A549 (cell line): ENCODE measurements at regions not wholly inside any gene's neighbourhood (a gene's known extent, or its start where the extent isn't known, plus 50 kb on each side); places are given as distances from the start of the nearest gene placed in this dataset.

ENCODE experiments used
- ATAC-seq, 2 experiments: fragments of 200-7000 bp in 1 of 2; fragments of >200 bp in 1 of 2; cut with Nextera tagmentation in 1 of 2; cut with Tn5 transposase in 1 of 2; 3 replicates each; pipeline versions ENCODE4 v1.8.0 to v1.9.1; 2018 to 2020; ENCODE audit warnings: mild to moderate bottlenecking in 1 of 2, moderate library complexity in 1 of 2
- CTCF ChIA-PET: fragments of 300-600 bp; sonication (Branson Sonifier 250); formaldehyde crosslinking; extraction: SDS; loops from one replicate; lab custom pipeline; 2021; ENCODE audit warnings: antibody characterized with exemption, inconsistent platforms; lab: Yijun Ruan, JAX
- POLR2A ChIA-PET: fragments of 350-600 bp; formaldehyde crosslinking; extraction: SDS; loops from one replicate; lab custom pipeline; 2021; ENCODE audit warnings: antibody characterized with exemption, inconsistent platforms; lab: Yijun Ruan, JAX
- DNase-seq, 2 experiments: peaks; one replicate each; pipeline versions ENCODE4 v3.0.0 to v3.0.0-alpha.2; 2011 to 2016; ENCODE audit warnings: low read depth in 1 of 2, low spot score in 1 of 2
- FAIRE-seq: peaks from 2 replicates; lab custom pipeline; 2011; peaks lifted over from hg19 to GRCh38; lab: Jason Lieb, UNC
- H3K27ac ChIP-seq, 2 experiments: fragments of >200 bp; sonication (Bioruptor Twin); formaldehyde crosslinking; 3 replicates each; pipeline ENCODE4 v1.5.1; 2016 to 2017
- H3K4me1 ChIP-seq: fragments of >200 bp; sonication (Bioruptor Twin); formaldehyde crosslinking; 3 replicates; pipeline ENCODE4 v1.6.1; 2016
- H3K4me2 ChIP-seq: fragments of >200 bp; sonication (Bioruptor Twin); formaldehyde crosslinking; 3 replicates; pipeline ENCODE4 v1.6.1; 2016
- H3K4me3 ChIP-seq: fragments of >200 bp; sonication (Bioruptor Twin); formaldehyde crosslinking; 3 replicates; pipeline ENCODE4 v1.5.1; 2016
- H3K9me3 ChIP-seq: fragments of >200 bp; sonication (Bioruptor Twin); formaldehyde crosslinking; 3 replicates; pipeline ENCODE4 v1.6.1; 2016
- CBX2 ChIP-seq: fragments of 200-600 bp; sonication (generic); IDR thresholded peaks from 2 replicates; pipeline ENCODE4 v1.6.1; 2016; ENCODE audit warnings: low read depth, mild to moderate bottlenecking, borderline replicate concordance
- CHD4 ChIP-seq: fragments of 200-600 bp; sonication (generic); IDR thresholded peaks from 2 replicates; pipeline ENCODE4 v1.6.1; 2016; ENCODE audit warnings: antibody characterized with exemption, mild to moderate bottlenecking, borderline replicate concordance
- EHF ChIP-seq: fragments of 250-450 bp; sonication (Bioruptor Pico); IDR thresholded peaks from 2 replicates; pipeline ENCODE4 v1.5.0; 2020; ENCODE audit warnings: mild to moderate bottlenecking
- FOSB ChIP-seq: fragments of 250-450 bp; sonication (Bioruptor Pico); IDR thresholded peaks from 2 replicates; pipeline ENCODE4 v1.5.0; 2020; ENCODE audit warnings: mild to moderate bottlenecking, moderate library complexity
- FOXS1 ChIP-seq: fragments of 250-450 bp; sonication (Bioruptor Pico); IDR thresholded peaks from 2 replicates; pipeline ENCODE4 v1.5.0; 2020; ENCODE audit warnings: mild to moderate bottlenecking, moderate library complexity
- HDAC2 ChIP-seq: fragments of 200-600 bp; sonication (generic); IDR thresholded peaks from 2 replicates; pipeline ENCODE4 v1.6.1; 2016
- HEYL ChIP-seq: fragments of 250-450 bp; sonication (Bioruptor Pico); IDR thresholded peaks from 2 replicates; pipeline ENCODE4 v1.8.0; 2021; ENCODE audit warnings: mild to moderate bottlenecking, moderate library complexity
- HOXA7 ChIP-seq: fragments of 250-450 bp; sonication (Bioruptor Pico); IDR thresholded peaks from 2 replicates; pipeline ENCODE4 v1.5.0; 2020; ENCODE audit warnings: mild to moderate bottlenecking, moderate library complexity
- HOXB5 ChIP-seq: fragments of 250-450 bp; sonication (Bioruptor Pico); IDR thresholded peaks from 2 replicates; pipeline ENCODE4 v1.5.0; 2020; ENCODE audit warnings: mild to moderate bottlenecking, moderate library complexity
- JUN ChIP-seq, 2 experiments: fragments of >200 bp; sonication (Bioruptor Twin); formaldehyde crosslinking; IDR thresholded peaks; 2 replicates in 1 of 2; 3 replicates in 1 of 2; pipeline ENCODE4 v1.6.1; 2016 to 2017
- KDM1A ChIP-seq: fragments of 200-600 bp; sonication (generic); IDR thresholded peaks from 2 replicates; pipeline ENCODE4 v1.6.1; 2016; ENCODE audit warnings: low read depth, mild to moderate bottlenecking
- MAFK ChIP-seq: fragments of 450-650 bp; IDR thresholded peaks from 2 replicates; pipeline ENCODE4 v1.6.1; 2014; ENCODE audit not compliant: partially characterized antibody
- NFE2L2 ChIP-seq: fragments of 150-350 bp; conservative IDR thresholded peaks from 2 replicates; pipeline ENCODE4 v1.6.1; 2014; ENCODE audit warnings: low read length
- NPAS2 ChIP-seq: fragments of 250-450 bp; sonication (Bioruptor Pico); IDR thresholded peaks from 2 replicates; pipeline ENCODE4 v1.8.0; 2022; ENCODE audit warnings: mild to moderate bottlenecking, moderate library complexity, borderline replicate concordance
- PHF8 ChIP-seq: fragments of 200-600 bp; sonication (generic); IDR thresholded peaks from 2 replicates; pipeline ENCODE4 v1.6.1; 2016; ENCODE audit warnings: low read depth, mild to moderate bottlenecking, antibody characterized with exemption, moderate library complexity, borderline replicate concordance
- POLR2A ChIP-seq: IDR thresholded peaks from 2 replicates; pipeline ENCODE4 v1.6.1; 2012; ENCODE audit warnings: mild to moderate bottlenecking, low read length
- POLR2AphosphoS2 ChIP-seq: conservative IDR thresholded peaks from 2 replicates; pipeline ENCODE4 v1.6.1; 2012; ENCODE audit warnings: low read length, improper control_type of control experiment, inconsistent platforms
- RCOR1 ChIP-seq: fragments of 150-350 bp; IDR thresholded peaks from 2 replicates; pipeline ENCODE4 v1.6.1; 2014; ENCODE audit warnings: antibody characterized with exemption, low read length, low read depth
- RFX5 ChIP-seq: fragments of 450-650 bp; IDR thresholded peaks from 2 replicates; pipeline ENCODE4 v1.7.1; 2014; ENCODE audit warnings: antibody characterized with exemption, mild to moderate bottlenecking, moderate library complexity
- SMC3 ChIP-seq: fragments of >200 bp; sonication (Bioruptor Twin); formaldehyde crosslinking; IDR thresholded peaks from 3 replicates; pipeline ENCODE4 v1.6.1; 2018; ENCODE audit warnings: inconsistent platforms
- SREBF2 ChIP-seq: fragments of 450-650 bp; IDR thresholded peaks from 2 replicates; pipeline ENCODE4 v1.6.1; 2014; ENCODE audit warnings: mild to moderate bottlenecking, moderate library complexity
- TFCP2L1 ChIP-seq: fragments of 250-450 bp; sonication (Bioruptor Pico); IDR thresholded peaks from 2 replicates; pipeline ENCODE4 v1.5.0; 2021; ENCODE audit warnings: mild to moderate bottlenecking
- ZFP36 ChIP-seq: fragments of 450-650 bp; IDR thresholded peaks from 2 replicates; pipeline ENCODE4 v1.6.1; 2014; ENCODE audit warnings: borderline replicate concordance; ENCODE audit not compliant: partially characterized antibody
- WGBS: methylation state at CpG from one replicate; pipeline ENCODE4 v1.1.6; 2017; ENCODE audit errors: missing lambda C conversion rate; 5-methylcytosine and 5-hydroxymethylcytosine counted together
- TF ChIP-seq, protein P1 (sequence below): IDR thresholded peaks from 2 replicates; pipeline ENCODE4 v1.6.1; 2012; ENCODE audit warnings: low read depth, borderline replicate concordance
- TF ChIP-seq, protein P2 (sequence below): fragments of 200-600 bp; sonication (generic); IDR thresholded peaks from 2 replicates; pipeline ENCODE4 v1.6.1; 2016; ENCODE audit warnings: antibody characterized with exemption, mild to moderate bottlenecking, moderate library complexity
- TF ChIP-seq, protein P3 (sequence below): fragments of 250-450 bp; sonication (Bioruptor Pico); IDR thresholded peaks from 2 replicates; pipeline ENCODE4 v1.5.0; 2021; ENCODE audit warnings: mild to moderate bottlenecking, moderate library complexity, borderline replicate concordance
- TF ChIP-seq, protein P4 (sequence below): fragments of 150-350 bp; IDR thresholded peaks from 2 replicates; pipeline ENCODE4 v1.6.1; 2014; ENCODE audit warnings: low read depth, mild to moderate bottlenecking, low read length

DNA sequence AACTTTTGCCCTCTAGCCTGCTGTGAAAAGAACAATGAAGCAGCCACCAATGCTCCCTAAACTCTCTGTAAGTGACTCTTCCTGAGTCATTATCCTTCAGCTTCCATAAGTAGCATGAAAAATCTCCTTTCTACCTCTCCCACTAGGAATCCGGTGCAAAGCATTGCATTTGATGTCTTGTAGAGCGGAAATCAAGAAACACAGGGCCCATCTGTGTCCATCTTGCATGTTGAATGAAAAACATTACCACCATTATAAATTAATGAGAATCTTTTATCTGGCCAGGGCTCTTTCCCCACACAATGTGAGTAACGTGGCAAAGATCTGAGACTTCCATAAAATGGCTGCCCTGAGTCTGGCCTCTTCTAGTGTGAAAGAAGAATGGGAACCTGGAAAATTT lies 324.4 kb downstream of the ADGRL2 start:
- DNase-seq (no peak), FAIRE-seq (no peak), ATAC-seq (no peak)
- Histone ChIP-seq H3K27ac (no peak overlapping the region), H3K9me3 (no peaks in the 10 kb centered on the region), H3K4me2 (no peak overlapping the region), H3K4me3 (no peak overlapping the region), H3K4me1 (no peaks in the 10 kb centered on the region)
- ChIA-PET POLR2A (no interaction called here), CTCF (no interaction called here)
- no peak for TF ChIP-seq EHF (CRISPR knock-in tag)
- TF ChIP-seq, protein P1, sequence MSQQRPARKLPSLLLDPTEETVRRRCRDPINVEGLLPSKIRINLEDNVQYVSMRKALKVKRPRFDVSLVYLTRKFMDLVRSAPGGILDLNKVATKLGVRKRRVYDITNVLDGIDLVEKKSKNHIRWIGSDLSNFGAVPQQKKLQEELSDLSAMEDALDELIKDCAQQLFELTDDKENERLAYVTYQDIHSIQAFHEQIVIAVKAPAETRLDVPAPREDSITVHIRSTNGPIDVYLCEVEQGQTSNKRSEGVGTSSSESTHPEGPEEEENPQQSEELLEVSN: no peak
- TF ChIP-seq RFX5: no peak
- TF ChIP-seq PHF8: no peak
- no peak for TF ChIP-seq CHD4
- TF ChIP-seq SREBF2: no peak
- no peak for TF ChIP-seq POLR2A
- TF ChIP-seq HOXB5: no peak
- no peak for TF ChIP-seq POLR2AphosphoS2
- no peak for TF ChIP-seq HDAC2
- TF ChIP-seq CBX2: no peak
- TF ChIP-seq SMC3: no peak
- no peak for TF ChIP-seq HEYL
- WGBS: 58% methylated on average over 3 of the region's 3 CpGs

DNA sequence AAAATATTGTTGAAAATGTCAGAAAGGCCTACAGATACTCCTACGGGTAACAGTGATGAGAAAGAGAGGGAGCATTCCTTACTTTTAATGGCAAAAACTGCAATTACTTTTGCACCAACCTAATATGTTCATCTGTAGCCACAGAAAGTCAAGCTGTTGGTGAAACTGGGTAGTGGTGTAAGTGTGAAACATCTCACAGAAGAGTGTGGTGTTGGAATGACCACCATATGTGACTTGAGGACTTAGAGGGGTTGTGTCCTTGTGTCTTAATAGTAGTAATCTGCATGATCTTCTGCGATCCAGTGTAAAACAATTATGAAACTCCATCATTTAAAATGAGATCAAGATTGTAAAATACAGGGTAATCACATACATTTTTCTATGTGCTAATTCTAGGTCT lies 320.7 kb downstream of the ADGRL2 start:
- POLR2A ChIA-PET: no interaction called here
- WGBS: 52% methylated on average over 2 of the region's 2 CpGs
- no peak for FAIRE-seq
- DNase-seq: no peak
- H3K9me3 ChIP-seq: no peaks in the 10 kb centered on the region
- H3K4me3 ChIP-seq: no peak overlapping the region
- CTCF ChIA-PET: no interaction called here
- ATAC-seq: no peak
- H3K4me2 ChIP-seq: no peak overlapping the region
- H3K27ac ChIP-seq: no peak overlapping the region
- TF ChIP-seq FOXS1: no peak
- no peak for TF ChIP-seq RCOR1
- TF ChIP-seq, protein P2, sequence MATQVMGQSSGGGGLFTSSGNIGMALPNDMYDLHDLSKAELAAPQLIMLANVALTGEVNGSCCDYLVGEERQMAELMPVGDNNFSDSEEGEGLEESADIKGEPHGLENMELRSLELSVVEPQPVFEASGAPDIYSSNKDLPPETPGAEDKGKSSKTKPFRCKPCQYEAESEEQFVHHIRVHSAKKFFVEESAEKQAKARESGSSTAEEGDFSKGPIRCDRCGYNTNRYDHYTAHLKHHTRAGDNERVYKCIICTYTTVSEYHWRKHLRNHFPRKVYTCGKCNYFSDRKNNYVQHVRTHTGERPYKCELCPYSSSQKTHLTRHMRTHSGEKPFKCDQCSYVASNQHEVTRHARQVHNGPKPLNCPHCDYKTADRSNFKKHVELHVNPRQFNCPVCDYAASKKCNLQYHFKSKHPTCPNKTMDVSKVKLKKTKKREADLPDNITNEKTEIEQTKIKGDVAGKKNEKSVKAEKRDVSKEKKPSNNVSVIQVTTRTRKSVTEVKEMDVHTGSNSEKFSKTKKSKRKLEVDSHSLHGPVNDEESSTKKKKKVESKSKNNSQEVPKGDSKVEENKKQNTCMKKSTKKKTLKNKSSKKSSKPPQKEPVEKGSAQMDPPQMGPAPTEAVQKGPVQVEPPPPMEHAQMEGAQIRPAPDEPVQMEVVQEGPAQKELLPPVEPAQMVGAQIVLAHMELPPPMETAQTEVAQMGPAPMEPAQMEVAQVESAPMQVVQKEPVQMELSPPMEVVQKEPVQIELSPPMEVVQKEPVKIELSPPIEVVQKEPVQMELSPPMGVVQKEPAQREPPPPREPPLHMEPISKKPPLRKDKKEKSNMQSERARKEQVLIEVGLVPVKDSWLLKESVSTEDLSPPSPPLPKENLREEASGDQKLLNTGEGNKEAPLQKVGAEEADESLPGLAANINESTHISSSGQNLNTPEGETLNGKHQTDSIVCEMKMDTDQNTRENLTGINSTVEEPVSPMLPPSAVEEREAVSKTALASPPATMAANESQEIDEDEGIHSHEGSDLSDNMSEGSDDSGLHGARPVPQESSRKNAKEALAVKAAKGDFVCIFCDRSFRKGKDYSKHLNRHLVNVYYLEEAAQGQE: no peak
- TF ChIP-seq SMC3: no peak
- no peaks in the 10 kb centered on the region for H3K4me1 ChIP-seq

DNA sequence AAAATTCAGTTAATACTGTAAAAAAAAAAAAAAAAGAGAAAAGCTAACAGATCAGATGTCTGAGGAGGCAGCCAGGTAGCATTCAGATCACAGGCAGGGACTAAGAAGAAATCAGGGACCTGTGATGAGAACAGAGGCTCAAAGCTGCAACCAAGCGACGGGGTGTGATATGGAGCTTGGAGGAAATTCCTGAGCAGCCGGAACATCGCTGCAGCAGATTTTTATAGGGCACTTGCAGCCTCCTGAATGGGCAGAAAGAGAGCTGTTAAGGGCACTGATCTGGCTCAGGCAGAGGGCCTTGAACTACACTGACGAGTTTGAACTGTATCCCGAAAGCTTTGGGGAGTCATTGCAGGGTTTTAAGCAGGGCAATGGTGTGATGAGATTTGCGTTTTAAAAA lies 315.4 kb downstream of the ADGRL2 start:
- DNase-seq (no peak), ATAC-seq (no peak), FAIRE-seq (no peak)
- POLR2A ChIA-PET: no interaction called here
- Histone ChIP-seq H3K4me3 (no peak overlapping the region), H3K4me2 (no peak overlapping the region), H3K27ac (no peak overlapping the region), H3K9me3 (no peaks in the 10 kb centered on the region), H3K4me1 (no peaks in the 10 kb centered on the region)
- CTCF ChIA-PET: no interaction called here
- WGBS: 58% methylated on average over 7 of the region's 7 CpGs
- TF ChIP-seq ZFP36 (no peak), NPAS2 (no peak), TFCP2L1 (no peak), KDM1A (no peak), NFE2L2 (no peak), JUN (IDR thresholded peaks at IDR 0.05) (no peak), FOSB (CRISPR knock-in tag) (no peak), HOXB5 (no peak), MAFK (no peak), HOXA7 (CRISPR knock-in tag) (no peak)
- TF ChIP-seq, protein P3, sequence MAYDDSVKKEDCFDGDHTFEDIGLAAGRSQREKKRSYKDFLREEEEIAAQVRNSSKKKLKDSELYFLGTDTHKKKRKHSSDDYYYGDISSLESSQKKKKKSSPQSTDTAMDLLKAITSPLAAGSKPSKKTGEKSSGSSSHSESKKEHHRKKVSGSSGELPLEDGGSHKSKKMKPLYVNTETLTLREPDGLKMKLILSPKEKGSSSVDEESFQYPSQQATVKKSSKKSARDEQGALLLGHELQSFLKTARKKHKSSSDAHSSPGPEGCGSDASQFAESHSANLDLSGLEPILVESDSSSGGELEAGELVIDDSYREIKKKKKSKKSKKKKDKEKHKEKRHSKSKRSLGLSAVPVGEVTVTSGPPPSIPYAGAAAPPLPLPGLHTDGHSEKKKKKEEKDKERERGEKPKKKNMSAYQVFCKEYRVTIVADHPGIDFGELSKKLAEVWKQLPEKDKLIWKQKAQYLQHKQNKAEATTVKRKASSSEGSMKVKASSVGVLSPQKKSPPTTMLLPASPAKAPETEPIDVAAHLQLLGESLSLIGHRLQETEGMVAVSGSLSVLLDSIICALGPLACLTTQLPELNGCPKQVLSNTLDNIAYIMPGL (CRISPR knock-in tag): no peak
- TF ChIP-seq, protein P4, sequence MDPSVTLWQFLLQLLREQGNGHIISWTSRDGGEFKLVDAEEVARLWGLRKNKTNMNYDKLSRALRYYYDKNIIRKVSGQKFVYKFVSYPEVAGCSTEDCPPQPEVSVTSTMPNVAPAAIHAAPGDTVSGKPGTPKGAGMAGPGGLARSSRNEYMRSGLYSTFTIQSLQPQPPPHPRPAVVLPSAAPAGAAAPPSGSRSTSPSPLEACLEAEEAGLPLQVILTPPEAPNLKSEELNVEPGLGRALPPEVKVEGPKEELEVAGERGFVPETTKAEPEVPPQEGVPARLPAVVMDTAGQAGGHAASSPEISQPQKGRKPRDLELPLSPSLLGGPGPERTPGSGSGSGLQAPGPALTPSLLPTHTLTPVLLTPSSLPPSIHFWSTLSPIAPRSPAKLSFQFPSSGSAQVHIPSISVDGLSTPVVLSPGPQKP: no peak
- TF ChIP-seq, protein P2: no peak
